IMR-90 (cell line): ENCODE measurements at regions not wholly inside any gene's neighbourhood (a gene's known extent, or its start where the extent isn't known, plus 50 kb on each side); places are given as distances from the start of the nearest gene placed in this dataset.

Experiments
- ATAC-seq: fragments of 200-7000 bp; cut with Tn5 transposase; 2 replicates; pipeline ENCODE4 v1.9.1; 2020; ENCODE audit warnings: low read depth, mild to moderate bottlenecking, moderate library complexity
- BruUV-seq: library from RNA; stranded (reverse); fragments of 400-500 nt; replicated peaks from 2 replicates; lab custom pipeline; 2021; lab: Mats Ljungman, UMichigan
- CTCF ChIA-PET: fragments of 300-600 bp; formaldehyde crosslinking; extraction: SDS; loops from one replicate; lab custom pipeline; 2021; ENCODE audit warnings: antibody characterized with exemption; lab: Yijun Ruan, JAX
- POLR2A ChIA-PET: fragments of 300-600 bp; sonication (Branson Sonifier 250); formaldehyde crosslinking; loops from one replicate; lab custom pipeline; 2022; ENCODE audit warnings: antibody characterized with exemption; ENCODE audit not compliant: unreplicated experiment; lab: Charles Lee
- DNase-seq: peaks from one replicate; pipeline ENCODE4 v3.0.0; 2013
- H2AFZ ChIP-seq: replicated peaks from 2 replicates; pipeline ENCODE3; 2013; ENCODE audit warnings: low read length, mild to moderate bottlenecking; ENCODE audit not compliant: poor library complexity
- H2AK5ac ChIP-seq: 2 replicates; pipeline ENCODE4 v1.6.1; 2013; ENCODE audit warnings: low read depth, low read length, inconsistent platforms
- H2AK9ac ChIP-seq: replicated peaks from 2 replicates; pipeline ENCODE3; 2013; ENCODE audit warnings: mild to moderate bottlenecking, low read depth, low read length, moderate library complexity; ENCODE audit not compliant: poor library complexity
- H2BK120ac ChIP-seq: 2 replicates; pipeline ENCODE4 v1.6.1; 2013; ENCODE audit warnings: low read depth, low read length, inconsistent platforms
- H2BK15ac ChIP-seq: 3 replicates; pipeline ENCODE4 v1.6.1; 2013; ENCODE audit warnings: low read depth, low read length, inconsistent platforms
- H2BK20ac ChIP-seq: 2 replicates; pipeline ENCODE4 v1.6.1; 2013; ENCODE audit warnings: low read depth, mild to moderate bottlenecking, inconsistent platforms, low read length, moderate library complexity
- H2BK5ac ChIP-seq: 2 replicates; pipeline ENCODE4 v1.6.1; 2013; ENCODE audit warnings: mild to moderate bottlenecking, low read depth, low read length, inconsistent platforms; ENCODE audit not compliant: poor library complexity, severe bottlenecking
- H3K14ac ChIP-seq: replicated peaks from 2 replicates; pipeline ENCODE4 v1.6.1; 2013; ENCODE audit warnings: low read depth, low read length, inconsistent platforms
- H3K18ac ChIP-seq: 2 replicates; pipeline ENCODE4 v1.6.1; 2013; ENCODE audit warnings: low read depth, low read length, control low read depth
- H3K23ac ChIP-seq: 2 replicates; pipeline ENCODE4 v1.6.1; 2013; ENCODE audit warnings: low read depth, low read length, inconsistent platforms
- H3K27ac ChIP-seq: 2 replicates; pipeline ENCODE4 v1.5.1; 2013; ENCODE audit warnings: mild to moderate bottlenecking, control low read depth, low read length; ENCODE audit not compliant: insufficient read depth
- H3K27me3 ChIP-seq: 2 replicates; pipeline ENCODE4 v1.6.1; 2013; ENCODE audit warnings: low read length; ENCODE audit not compliant: control insufficient read depth, insufficient read depth
- H3K36me3 ChIP-seq: 2 replicates; pipeline ENCODE4 v1.6.1; 2013; ENCODE audit warnings: low read length, mixed read lengths; ENCODE audit not compliant: control insufficient read depth, insufficient read depth
- H3K4ac ChIP-seq: 2 replicates; pipeline ENCODE4 v1.6.1; 2013; ENCODE audit warnings: low read depth, low read length, inconsistent platforms
- H3K4me1 ChIP-seq: 2 replicates; pipeline ENCODE4 v1.6.1; 2013; ENCODE audit warnings: low read length, mixed read lengths; ENCODE audit not compliant: control insufficient read depth, insufficient read depth
- H3K4me2 ChIP-seq: 2 replicates; pipeline ENCODE4 v1.6.1; 2013; ENCODE audit warnings: low read depth, mild to moderate bottlenecking, control low read depth, low read length, moderate library complexity
- H3K4me3 ChIP-seq: 2 replicates; pipeline ENCODE4 v1.5.1; 2013; ENCODE audit warnings: low read depth, mild to moderate bottlenecking, control low read depth, low read length, moderate library complexity; ENCODE audit not compliant: insufficient read depth
- H3K56ac ChIP-seq: 2 replicates; pipeline ENCODE4 v1.6.1; 2013; ENCODE audit warnings: low read length, inconsistent platforms; ENCODE audit not compliant: insufficient read depth; ENCODE audit errors: extremely low read depth
- H3K79me1 ChIP-seq, 2 experiments: 2 replicates each; pipeline ENCODE4 v1.6.1; 2013; ENCODE audit warnings: low read length in 2 of 2, inconsistent platforms in 1 of 2, low read depth in 1 of 2
- H3K9ac ChIP-seq: 2 replicates; pipeline ENCODE4 v1.6.1; 2013; ENCODE audit warnings: low read depth, low read length, control low read depth
- H3K9me1 ChIP-seq: 2 replicates; pipeline ENCODE4 v1.6.1; 2013; ENCODE audit warnings: low read length, inconsistent platforms; ENCODE audit not compliant: insufficient read depth
- H3K9me3 ChIP-seq: 2 replicates; pipeline ENCODE4 v1.6.1; 2013; ENCODE audit warnings: low read length; ENCODE audit not compliant: control insufficient read depth, insufficient read depth
- H4K20me1 ChIP-seq: 2 replicates; pipeline ENCODE4 v1.6.1; 2013; ENCODE audit warnings: low read length, inconsistent platforms; ENCODE audit not compliant: insufficient read depth
- H4K5ac ChIP-seq: 2 replicates; pipeline ENCODE4 v1.6.1; 2013; ENCODE audit warnings: mild to moderate bottlenecking, low read depth, low read length, control low read depth
- H4K8ac ChIP-seq, 2 experiments: 2 replicates each; pipeline ENCODE4 v1.6.1; 2013; ENCODE audit warnings: low read depth in 2 of 2, low read length in 2 of 2, control low read depth in 1 of 2, inconsistent platforms in 1 of 2
- H4K91ac ChIP-seq: 2 replicates; pipeline ENCODE4 v1.6.1; 2013; ENCODE audit warnings: low read depth, low read length, inconsistent platforms; ENCODE audit not compliant: insufficient read depth
- CHD1 ChIP-seq: IDR thresholded peaks from 2 replicates; pipeline ENCODE4 v1.6.1; 2012; ENCODE audit warnings: low read depth, low read length, improper control_type of control experiment
- ELK1 ChIP-seq: fragments of 150-350 bp; IDR thresholded peaks from 2 replicates; pipeline ENCODE4 v1.6.1; 2016; ENCODE audit warnings: low read depth, mild to moderate bottlenecking, low read length, moderate library complexity, borderline replicate concordance
- FOS ChIP-seq: fragments of 150-350 bp; IDR thresholded peaks from 2 replicates; pipeline ENCODE4 v1.6.1; 2016; ENCODE audit warnings: low read depth, low read length
- MAZ ChIP-seq: IDR thresholded peaks from 2 replicates; pipeline ENCODE4 v1.6.1; 2012; ENCODE audit warnings: low read depth, mild to moderate bottlenecking, low read length, improper control_type of control experiment, moderate library complexity, borderline replicate concordance
- MXI1 ChIP-seq: IDR thresholded peaks from 2 replicates; pipeline ENCODE4 v1.6.1; 2012; ENCODE audit warnings: low read depth, mild to moderate bottlenecking, low read length, moderate library complexity, borderline replicate concordance
- USF2 ChIP-seq: fragments of 150-350 bp; IDR thresholded peaks from 2 replicates; pipeline ENCODE4 v1.6.1; 2017; ENCODE audit warnings: mild to moderate bottlenecking, antibody characterized with exemption, low read length, low read depth
- WGBS, 2 experiments: methylation state at CpG; one replicate each; pipeline versions ENCODE4 v1.1.5 to v1.1.7; 2013; ENCODE audit warnings: missing lambda C conversion rate in 2 of 2; ENCODE audit not compliant: insufficient read length in 1 of 2; ENCODE audit errors: extremely low coverage in 2 of 2; 5-methylcytosine and 5-hydroxymethylcytosine counted together
- dilution Hi-C: fragments of 300-500 bp; cut with HindIII; formaldehyde crosslinking; loops from one replicate; pipeline ENCODE4 v1.14.3; 2018; ENCODE audit warnings: low sequenced_read_pairs; ENCODE audit not compliant: unreplicated experiment
- in situ Hi-C: fragments of 300-500 bp; cut with MboI; formaldehyde crosslinking; loops from 3 replicates; pipeline ENCODE4 v1.14.3; 2019; ENCODE audit warnings: low sequenced_read_pairs, inconsistent platforms, mixed read lengths
- intact Hi-C: fragments of 100-400 bp; cut with micrococcal nuclease; formaldehyde crosslinking; loops from 2 replicates; pipeline ENCODE4 v1.10.0; 2022

GRCh38 chr5:56699538-56699937 is 115.8 kb upstream of the MAP3K1 start:
- no peak overlapping the region for H2AFZ ChIP-seq
- H4K91ac ChIP-seq = no peak overlapping the region
- H2BK5ac ChIP-seq = no peak overlapping the region
- no peak overlapping the region for H3K27ac ChIP-seq
- in situ Hi-C loops (no loop called here), dilution Hi-C loops (no loop called here), intact Hi-C loops (no loop called here)
- no peaks in the 10 kb centered on the region for H3K4me1 ChIP-seq
- no peaks in the 10 kb centered on the region for H3K9me3 ChIP-seq
- no peak overlapping the region for H3K23ac ChIP-seq
- H3K27me3 ChIP-seq = peaks cover 19% of the 10 kb centered on the region
- H4K8ac ChIP-seq = no peak overlapping the region
- H3K36me3 ChIP-seq = no peaks in the 10 kb centered on the region
- no peak overlapping the region for H2BK20ac ChIP-seq
- ChIA-PET CTCF (interaction anchor here (0.6 kb wide), 1 partner anchor 10 kb away, joined by 3 read pairs; no protein-coding TSS in a partner anchor), POLR2A (no interaction called here)
- DNase-seq = no peak
- no CpG with 5 or more reads among the region's 8 CpGs for WGBS, 2 experiments
- H3K4me2 ChIP-seq = no peak overlapping the region
- no peak overlapping the region for H3K56ac ChIP-seq
- H3K9me1 ChIP-seq = no peaks in the 10 kb centered on the region
- H2BK15ac ChIP-seq = no peak overlapping the region
- no peak overlapping the region for H2AK5ac ChIP-seq
- H4K5ac ChIP-seq = no peak overlapping the region
- no peak overlapping the region for H3K18ac ChIP-seq
- no TSS peak for BruUV-seq
- no peak for TF ChIP-seq ELK1
- TF ChIP-seq CHD1 = no peak
- TF ChIP-seq USF2 = no peak
- no peak for TF ChIP-seq MXI1
- no peak for TF ChIP-seq MAZ
- TF ChIP-seq FOS = no peak
- ATAC-seq = no peak
- H3K14ac ChIP-seq = no peak overlapping the region
- no peak overlapping the region for H3K4me3 ChIP-seq
- H2BK120ac ChIP-seq = no peak overlapping the region
- no peaks in the 10 kb centered on the region for H4K20me1 ChIP-seq
- H3K4ac ChIP-seq = no peak overlapping the region
- H2AK9ac ChIP-seq = no peak overlapping the region
- H3K9ac ChIP-seq = no peak overlapping the region
- H3K79me1 ChIP-seq = no peaks in the 10 kb centered on the region
